GM10248 (cell line): ENCODE measurements at regions not wholly inside any gene's neighbourhood (a gene's known extent, or its start where the extent isn't known, plus 50 kb on each side); places are given as distances from the start of the nearest gene placed in this dataset.

Source experiments
- CTCF ChIA-PET: fragments of 300-600 bp; sonication (Branson Sonifier 250); formaldehyde crosslinking; extraction: SDS; loops from one replicate; lab custom pipeline; 2021; ENCODE audit warnings: antibody characterized with exemption; lab: Yijun Ruan, JAX
- POLR2A ChIA-PET: fragments of 350-650 bp; sonication (Branson Sonifier 250); formaldehyde crosslinking; extraction: SDS; loops from one replicate; lab custom pipeline; 2020; ENCODE audit warnings: antibody characterized with exemption; lab: Yijun Ruan, JAX
- DNase-seq: peaks from one replicate; pipeline ENCODE4 v3.0.0; 2012; ENCODE audit errors: extremely low spot score
- CTCF ChIP-seq: IDR thresholded peaks from 2 replicates; pipeline ENCODE4 v1.5.1; 2012; ENCODE audit warnings: mild to moderate bottlenecking, low read depth; ENCODE audit errors: extremely low read depth, missing control alignments, control extremely low read depth

- no peak for TF ChIP-seq CTCF
- ChIA-PET CTCF (interaction anchor here (1.0 to 2.0 kb wide), 5 partner anchors 9 to 186 kb away, joined by 4 to 6 read pairs (median 4); no protein-coding TSS in a partner anchor), POLR2A (interaction anchor here (0.7 kb wide), 1 partner anchor 113 kb away, joined by 5 read pairs; no protein-coding TSS in a partner anchor)
- no peak for DNase-seq
Measured at GRCh38 chr3:4897765-4898453, 81.3 kb upstream of the BHLHE40 start.

- no peak for TF ChIP-seq CTCF
- ChIA-PET POLR2A (interaction anchor here (0.7 kb wide), 2 partner anchors 73 to 113 kb away, joined by 3 to 5 read pairs; no protein-coding TSS in a partner anchor), CTCF (interaction anchor here (0.8 to 2.0 kb wide), 5 partner anchors 9 to 187 kb away, joined by 3 to 6 read pairs (median 4); no protein-coding TSS in a partner anchor)
- peak; percentile 65 for DNase-seq
Measured at GRCh38 chr3:4898454-4899313, 80.6 kb upstream of the BHLHE40 start.

GRCh38 chr3:4899710-4900109, 79.5 kb upstream of the BHLHE40 start:
- no peak for TF ChIP-seq CTCF
- ChIA-PET POLR2A (no interaction called here), CTCF (interaction anchor here (0.8 kb wide), 2 partner anchors 10 to 28 kb away, joined by 3 read pairs; no protein-coding TSS in a partner anchor)
- DNase-seq: no peak

- ChIA-PET POLR2A (no interaction called here), CTCF (interaction anchor here (0.8 to 2.6 kb wide), 3 partner anchors 11 to 76 kb away, joined by 3 to 11 read pairs (median 7); no protein-coding TSS in a partner anchor)
- no peak for DNase-seq
- TF ChIP-seq CTCF: no peak
Measured at GRCh38 chr3:4900298-4900697, 78.9 kb upstream of the BHLHE40 start.

GRCh38 chr3:4904811-4905695, 74.2 kb upstream of the BHLHE40 start:
- CTCF ChIA-PET: interaction anchor here (0.8 to 1.5 kb wide), 6 partner anchors 10 to 43 kb away, joined by 3 to 5 read pairs (median 4); no protein-coding TSS in a partner anchor

More at GRCh38 chr3:4904811-4905695, 74.2 kb upstream of the BHLHE40 start:
- no peak for TF ChIP-seq CTCF
- POLR2A ChIA-PET: interaction anchor here (0.6 kb wide), 1 partner anchor 57 kb away, joined by 5 read pairs; no protein-coding TSS in a partner anchor
- DNase-seq: no peak
